ENCODE measurements at regions not wholly inside any gene's neighbourhood (a gene's known extent, or its start where the extent isn't known, plus 50 kb on each side); places are given as distances from the start of the nearest gene placed in this dataset.
"Not testable (repeated sequence)": the region's sequence is repeated elsewhere in the genome, so short reads cannot be mapped to it uniquely, and the experiment has no call there.

GRCh38 chr17:20733923-20734322 lies 154.4 kb downstream of the CDRT15L2 start:
- no peak for FAIRE-seq

GRCh38 chr17:20735796-20736195 lies 156.3 kb downstream of the CDRT15L2 start:
- TF ChIP-seq REST (IDR thresholded peaks at IDR 0.05) (no peak), PHF8 (IDR thresholded peaks at IDR 0.05; ENCODE audit: borderline replicate concordance, low read depth) (no peak), FOSB (CRISPR knock-in tag; IDR thresholded peaks at IDR 0.05) (no peak)
- WGBS (ENCODE audit: missing lambda C conversion rate) = 60% methylated on average over 3 of the region's 3 CpGs
- DNase-seq (ENCODE audit: low read depth in 1 of 2, low spot score in 1 of 2) (no peak), FAIRE-seq (peak; percentile 88), ATAC-seq (no peak)
- ChIA-PET CTCF (interaction anchor here (1.0 kb wide), 1 partner anchor 55 kb away, joined by 3 read pairs; no protein-coding TSS in a partner anchor), POLR2A (no interaction called here)
- Histone ChIP-seq H3K4me1 (no peaks in the 10 kb centered on the region), H3K4me2 (no peak overlapping the region), H3K4me3 (no peak overlapping the region), H3K9me3 (no peaks in the 10 kb centered on the region), H3K27ac (no peak overlapping the region)

More at GRCh38 chr17:20733923-20734322, 154.4 kb downstream of the CDRT15L2 start:
- Histone ChIP-seq H3K4me3 (no peak overlapping the region), H3K4me1 (no peaks in the 10 kb centered on the region), H3K9me3 (no peaks in the 10 kb centered on the region), H3K27ac (no peak overlapping the region), H3K4me2 (no peak overlapping the region)
- WGBS (ENCODE audit: missing lambda C conversion rate) = 88% methylated on average over 13 of the region's 13 CpGs
- DNase-seq (ENCODE audit: low read depth in 1 of 2, low spot score in 1 of 2) (no peak), ATAC-seq (no peak)
- ChIA-PET CTCF (no interaction called here), POLR2A (no interaction called here)
- TF ChIP-seq CHD2 (IDR thresholded peaks at IDR 0.05; ENCODE audit: low read length, partially characterized antibody) (no peak), ZNF302 (CRISPR knock-in tag; IDR thresholded peaks at IDR 0.05) (no peak), NFE2L2 (conservative IDR thresholded peaks at IDR 0.05; ENCODE audit: low read length) (no peak), ELK1 (IDR thresholded peaks at IDR 0.05; ENCODE audit: low read depth, low read length) (no peak), ZC3H11A (IDR thresholded peaks at IDR 0.05) (no peak), HDAC2 (IDR thresholded peaks at IDR 0.05) (no peak), HOXB5 (CRISPR knock-in tag; IDR thresholded peaks at IDR 0.05) (no peak), MAZ (IDR thresholded peaks at IDR 0.05; ENCODE audit: borderline replicate concordance, low read depth, low read length) (no peak), CBX2 (IDR thresholded peaks at IDR 0.05; ENCODE audit: borderline replicate concordance, low read depth) (no peak), POLR2AphosphoS2 (conservative IDR thresholded peaks at IDR 0.05; ENCODE audit: low read length) (no peak), NR3C1 (IDR thresholded peaks at IDR 0.05) (no peak), REST (IDR thresholded peaks at IDR 0.05) (no peak), HEYL (CRISPR knock-in tag; IDR thresholded peaks at IDR 0.05) (no peak), RCOR1 (IDR thresholded peaks at IDR 0.05; ENCODE audit: low read depth, low read length) (no peak), HES2 (IDR thresholded peaks at IDR 0.05) (no peak)

- FAIRE-seq; H3K4me3 ChIP-seq; ATAC-seq; H3K9me3 ChIP-seq; H3K27ac ChIP-seq; H3K4me2 ChIP-seq; POLR2A ChIA-PET; DNase-seq (ENCODE audit: low read depth in 1 of 2, low spot score in 1 of 2); H3K4me1 ChIP-seq: not testable (repeated sequence)
- CTCF ChIA-PET = interaction anchor here (0.6 kb wide), 1 partner anchor 15 kb away, joined by 3 read pairs; no protein-coding TSS in a partner anchor
- WGBS (ENCODE audit: missing lambda C conversion rate) = 42% methylated on average over 7 of the region's 7 CpGs
Measured at GRCh38 chr17:20737636-20738035, 158.1 kb downstream of the CDRT15L2 start.

Data from A549 (cell line).